Medulla oblongata (tissue), 1 donor: ENCODE measurements at regions not wholly inside any gene's neighbourhood (a gene's known extent, or its start where the extent isn't known, plus 50 kb on each side); places are given as distances from the start of the nearest gene placed in this dataset.
A peak's percentile ranks its signal among the peaks of the same experiment; 100 is the strongest.
"Not testable (repeated sequence)": the region's sequence is repeated elsewhere in the genome, so short reads cannot be mapped to it uniquely, and the experiment has no call there.

Experiments
- DNase-seq: peaks from one replicate; pipeline ENCODE4 v3.0.0-alpha.2; 2015; ENCODE audit errors: extremely low spot score

DNA sequence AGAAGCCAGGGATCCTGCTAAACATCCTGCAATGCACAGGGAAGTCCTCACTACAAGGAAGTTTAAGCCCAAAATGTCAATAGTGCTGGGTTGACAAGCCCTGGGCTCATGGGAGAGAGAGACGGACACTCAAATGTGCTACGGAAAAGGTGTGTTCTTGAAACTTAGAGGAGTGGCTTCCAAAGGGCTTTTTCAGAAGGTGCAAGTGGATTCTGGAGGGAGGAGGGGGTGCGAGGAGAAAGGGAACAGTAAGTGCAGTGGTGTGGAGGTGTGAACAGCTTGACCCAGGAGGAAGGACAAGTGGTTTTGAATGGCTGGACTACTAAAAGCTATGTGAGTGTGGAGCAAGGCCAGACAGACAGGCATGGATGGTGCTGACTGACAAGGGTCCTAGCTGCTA lies 50.4 kb upstream of the CECR2 start:
- no peak for DNase-seq

DNA sequence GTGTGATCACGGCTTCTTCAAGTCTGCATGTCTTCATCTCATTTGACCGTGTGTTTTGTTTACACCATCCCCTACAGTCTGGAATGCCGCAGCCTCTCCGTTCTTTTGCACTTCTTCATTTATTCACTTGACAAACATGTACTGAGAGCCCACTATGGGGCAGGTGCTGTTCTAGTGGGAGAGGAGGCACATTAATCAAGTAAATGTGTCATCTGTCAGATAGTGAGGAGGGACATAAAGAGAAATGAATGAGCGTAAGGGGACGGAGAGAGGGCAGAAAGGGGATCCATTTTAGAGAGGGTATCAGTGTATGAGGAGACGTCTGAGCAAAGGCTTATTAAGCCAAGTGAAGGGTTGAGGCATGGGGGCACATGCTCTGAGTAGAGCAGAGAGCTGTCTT lies 54.0 kb upstream of the CECR2 start:
- DNase-seq, result no peak

DNA sequence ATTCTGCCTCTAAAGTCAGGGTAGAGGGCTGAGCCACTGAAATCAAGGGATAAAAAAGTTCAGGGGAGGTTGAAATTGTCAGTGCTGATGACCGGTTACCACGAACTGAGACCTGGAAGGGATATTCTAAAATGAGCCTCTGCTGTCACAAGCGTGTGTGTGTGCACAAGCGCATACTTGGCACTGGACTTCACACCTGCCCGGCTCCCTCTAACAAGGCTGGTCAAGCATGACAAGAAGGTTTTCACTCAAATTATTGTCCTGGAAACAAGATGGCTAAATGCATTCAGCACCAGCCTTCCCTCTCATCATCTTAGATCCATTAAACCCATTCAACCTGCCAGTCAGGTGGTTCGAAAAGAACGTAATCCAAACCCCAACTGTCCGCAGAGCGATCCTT lies 54.8 kb upstream of the CECR2 start:
- DNase-seq, result no peak

DNA sequence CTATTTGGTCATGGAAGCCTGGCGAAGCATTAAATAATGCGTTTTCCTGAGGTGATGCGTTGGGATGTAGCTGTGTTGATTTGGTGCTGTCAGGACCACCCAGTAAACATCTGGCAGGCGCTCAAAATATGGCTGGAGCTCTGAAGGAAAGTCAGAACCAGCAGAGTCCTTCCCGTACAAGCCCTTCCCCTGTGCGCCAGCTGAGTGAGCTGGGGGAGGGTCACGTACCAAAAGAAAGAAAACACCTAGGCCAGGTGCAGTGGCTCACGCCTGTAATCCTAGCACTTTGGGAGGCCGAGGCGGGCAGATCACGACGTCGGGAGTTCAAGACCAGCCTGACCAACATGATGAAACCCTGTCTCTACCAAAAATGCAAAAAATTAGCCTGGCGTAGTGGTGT lies 55.6 kb upstream of the CECR2 start:
- no peak for DNase-seq

DNA sequence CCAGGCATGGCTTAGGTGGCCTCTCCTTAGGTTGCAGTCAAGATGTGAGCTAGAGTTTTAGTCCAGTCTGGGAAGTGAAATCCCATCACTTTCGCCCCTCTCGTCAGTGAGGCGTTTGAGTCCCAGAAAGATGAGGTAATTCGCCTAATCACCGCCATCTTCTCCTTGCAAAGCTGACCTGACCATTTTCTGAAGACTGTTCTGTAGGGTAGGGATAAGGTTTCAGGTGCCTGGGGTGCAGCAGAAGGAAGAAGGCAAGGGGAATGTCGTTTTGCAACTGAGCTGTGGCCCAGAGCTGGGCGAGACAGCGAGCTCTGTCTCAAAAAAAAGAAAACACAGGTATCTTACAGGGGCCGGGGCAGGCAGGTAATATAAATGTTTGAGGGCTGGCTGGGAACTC lies 61.7 kb upstream of the CECR2 start:
- no peak for DNase-seq

DNA sequence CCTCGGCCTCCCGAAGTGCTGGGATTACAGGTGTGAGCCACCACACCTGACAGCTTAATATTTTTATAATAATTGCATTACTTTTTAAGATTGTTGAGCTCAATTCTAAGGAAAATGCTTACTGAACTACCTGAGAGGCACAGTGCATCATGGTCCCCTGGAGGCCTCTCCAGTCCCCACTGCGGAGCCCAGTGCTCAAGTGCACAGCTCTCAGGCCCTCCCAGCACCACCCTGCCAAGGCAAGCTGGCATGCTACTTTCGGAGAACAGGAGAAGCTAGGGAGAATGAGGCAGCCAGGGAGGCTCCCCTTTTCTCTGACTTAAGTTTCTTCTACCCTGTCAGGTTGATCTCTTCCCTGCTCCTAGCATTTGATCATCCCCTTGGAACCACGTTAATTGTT lies 64.2 kb upstream of the CECR2 start:
- no peak for DNase-seq

DNA sequence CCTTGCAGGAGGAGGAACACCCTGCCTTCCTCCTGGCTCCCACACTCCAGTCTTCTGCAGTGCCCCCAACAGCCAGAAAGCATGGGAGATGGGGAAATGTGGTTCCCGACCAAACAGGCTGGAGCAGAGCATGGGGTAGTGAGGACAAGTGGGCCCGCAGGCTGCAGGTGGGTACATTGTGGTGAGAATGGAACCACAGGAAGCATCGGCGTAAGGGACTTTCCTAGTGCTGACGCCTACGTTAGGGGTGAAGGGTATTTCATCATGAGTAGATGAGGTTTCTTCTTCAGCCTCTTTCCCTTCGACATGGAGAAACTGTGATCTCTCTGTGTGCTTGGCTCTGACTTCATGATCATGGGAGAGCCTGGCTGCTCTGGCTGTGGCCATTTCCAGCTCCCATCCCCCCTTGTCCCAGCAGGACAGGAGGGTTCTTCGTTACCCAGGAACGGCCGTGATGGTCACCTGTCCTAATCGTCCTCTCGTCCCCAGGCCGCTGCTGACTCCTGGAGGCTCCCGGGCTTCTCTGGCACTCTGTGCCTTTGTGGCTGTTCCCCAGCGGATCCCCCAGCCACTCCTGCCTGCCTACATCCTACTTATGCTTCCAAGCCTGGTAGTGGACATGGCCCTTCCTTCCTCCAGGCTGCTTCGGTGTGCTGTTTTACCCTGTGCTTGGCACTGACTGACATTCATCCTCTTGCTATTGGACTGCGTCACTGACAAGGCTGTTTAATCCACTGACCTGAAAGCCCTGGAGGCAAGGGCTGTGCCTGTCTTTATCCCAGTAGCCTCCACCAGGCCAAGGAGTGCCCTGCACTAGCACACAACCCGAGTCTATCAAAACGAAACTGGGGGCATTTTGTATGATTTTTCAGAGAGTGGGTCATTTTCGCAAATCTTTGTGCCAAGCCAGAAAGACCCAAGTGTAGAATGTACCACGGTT lies 65.2 kb upstream of the CECR2 start:
- no peak for DNase-seq

DNA sequence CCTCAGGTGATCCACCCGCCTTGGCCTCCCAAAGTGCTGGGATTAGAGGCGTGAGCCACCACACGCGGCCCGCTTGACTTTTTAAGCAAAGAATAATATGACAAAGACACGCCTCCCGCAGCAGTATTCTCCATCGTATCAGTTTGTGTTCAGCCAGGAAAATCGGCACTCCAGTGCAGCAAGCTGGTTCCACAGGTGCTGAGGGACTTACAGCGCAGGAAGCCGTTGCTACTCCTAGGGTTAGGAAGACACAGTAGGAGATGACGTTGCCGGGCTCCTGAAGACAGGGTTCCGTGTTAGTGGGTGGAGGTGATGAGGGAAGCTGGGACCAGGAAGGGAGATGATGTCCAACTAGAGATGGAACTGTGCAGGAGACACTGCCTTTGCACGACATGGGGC lies 65.8 kb upstream of the CECR2 start:
- no peak for DNase-seq

DNA sequence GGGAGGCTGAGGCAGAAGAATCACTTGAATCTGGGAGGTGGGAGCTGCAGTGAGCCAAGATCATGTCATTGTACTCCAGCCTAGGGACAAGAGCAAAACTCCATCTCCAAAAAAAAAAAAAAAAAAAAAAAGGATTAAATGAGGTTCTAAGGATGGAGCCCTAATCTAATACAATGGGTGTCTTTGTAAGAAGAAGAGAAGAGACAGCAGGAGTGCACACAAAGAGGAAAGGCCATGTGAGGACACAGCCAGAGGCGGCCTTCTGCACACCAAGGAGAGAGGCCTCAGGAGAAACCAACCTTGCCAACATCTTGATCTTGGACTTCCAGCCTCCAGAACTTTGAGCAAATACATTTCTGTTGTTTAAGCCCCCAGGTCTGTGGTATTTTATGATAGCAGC lies 66.6 kb upstream of the CECR2 start:
- no peak for DNase-seq

DNA sequence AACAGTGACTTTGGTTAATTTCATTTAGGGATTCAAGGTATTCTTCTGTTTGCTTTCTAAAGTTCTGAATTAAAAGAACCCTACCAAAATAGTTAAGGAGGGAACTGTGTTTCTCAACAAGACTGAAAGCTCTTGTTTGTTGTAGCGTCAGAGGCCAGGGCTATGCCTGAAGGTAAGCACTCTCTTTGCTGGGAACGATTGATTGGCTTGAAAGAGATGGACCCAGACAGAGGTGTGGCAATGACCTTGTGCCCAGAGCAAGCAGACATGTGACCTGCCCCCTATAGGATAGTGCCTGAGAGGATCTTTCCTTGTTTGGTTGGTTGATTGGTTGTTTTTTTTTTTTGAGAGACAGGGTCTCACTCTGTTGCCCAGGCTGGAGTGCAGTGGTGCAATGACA lies 68.3 kb upstream of the CECR2 start:
- DNase-seq, result no peak

DNA sequence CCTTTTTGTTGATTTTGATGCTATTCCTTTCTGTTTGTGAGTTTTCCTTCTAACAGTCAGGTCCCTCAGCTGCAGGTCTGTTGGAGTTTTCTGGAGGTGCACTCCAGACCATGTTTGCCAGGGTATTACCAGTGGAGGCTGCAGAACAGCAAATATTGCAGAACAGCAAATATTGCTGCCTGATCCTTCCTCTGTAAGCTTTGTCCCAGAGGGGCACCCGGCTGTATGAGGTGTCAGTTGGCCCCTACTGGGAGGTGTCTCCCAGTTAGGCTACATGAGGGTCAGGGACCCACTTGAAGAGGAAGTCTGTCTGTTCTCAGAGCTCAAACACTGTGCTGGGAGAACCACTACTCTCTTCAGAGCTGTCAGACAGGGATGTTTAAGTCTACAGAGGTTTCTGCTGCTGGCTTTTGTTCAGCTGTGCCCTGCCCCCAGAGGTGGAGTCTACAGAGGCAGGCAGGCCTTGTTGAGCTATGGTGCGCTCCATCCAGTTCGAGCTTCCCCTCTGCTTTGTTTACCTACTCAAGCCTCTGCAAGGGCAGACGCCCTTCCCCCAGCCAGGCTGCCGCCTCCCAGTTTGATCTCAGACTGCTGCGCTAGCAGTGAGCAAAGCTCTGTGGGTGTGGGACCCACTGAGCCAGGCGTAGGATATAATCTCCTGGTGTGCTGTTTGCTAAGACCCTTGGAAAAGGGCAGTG lies 70.3 kb upstream of the CECR2 start:
- DNase-seq, result not testable (repeated sequence)

DNA sequence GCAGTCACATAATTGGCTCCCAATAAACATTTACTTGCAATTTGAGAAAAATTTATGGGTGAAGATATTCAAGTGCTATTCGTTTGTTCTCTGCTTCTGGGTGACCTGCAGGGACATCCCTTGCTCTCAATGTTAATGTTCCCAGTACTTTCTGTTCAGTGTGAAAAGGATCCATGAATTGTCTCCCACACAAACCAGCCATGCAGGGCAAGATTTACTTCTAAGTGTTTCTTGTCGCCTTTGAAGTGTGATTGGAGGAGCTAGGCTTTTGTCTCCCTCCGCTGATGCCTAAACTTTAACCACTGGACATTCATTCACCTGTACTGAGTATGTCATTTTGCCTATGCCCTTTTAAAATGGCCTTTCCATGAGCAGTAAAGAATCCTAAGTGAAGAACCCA lies 66.4 kb upstream of the ADA2 start:
- no peak for DNase-seq

DNA sequence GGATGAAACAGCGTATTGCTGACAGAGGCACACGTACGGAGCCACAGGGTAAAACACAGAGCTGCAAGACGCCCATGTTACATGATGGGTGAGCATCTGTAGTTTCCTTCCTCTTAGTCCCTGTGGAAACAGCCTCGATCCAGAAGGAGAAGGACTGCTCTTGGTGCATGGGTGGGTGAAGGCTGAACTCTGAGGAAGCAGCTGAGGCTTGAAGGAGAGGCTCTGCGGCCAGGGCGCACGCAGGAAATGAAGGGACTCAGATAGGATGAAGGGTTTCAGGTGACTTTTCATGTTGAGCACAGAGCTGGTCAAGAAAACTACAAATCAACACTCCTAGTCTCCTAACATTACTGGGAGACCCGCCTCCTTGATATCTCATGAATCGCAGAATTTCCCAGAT lies 65.7 kb upstream of the ADA2 start:
- peak; percentile 0 for DNase-seq

DNA sequence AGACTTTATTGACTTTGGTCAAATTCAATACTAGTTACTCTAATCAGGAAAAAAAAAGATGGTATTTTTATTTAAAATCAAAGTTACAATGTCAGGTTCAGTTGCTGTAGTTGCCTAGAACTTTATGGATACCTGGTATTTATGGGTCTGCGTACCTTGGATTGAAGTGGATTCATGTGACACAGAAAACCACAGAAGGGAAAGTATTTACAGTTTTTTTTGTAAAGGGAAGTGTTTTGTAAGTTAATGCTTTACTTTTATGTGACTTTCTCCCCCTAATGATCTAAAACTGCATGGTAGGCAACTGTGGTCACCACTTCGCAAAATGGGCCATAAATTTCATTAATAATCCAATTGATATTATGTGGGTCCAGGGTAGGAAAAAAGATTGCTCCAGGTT lies 65.2 kb upstream of the ADA2 start:
- DNase-seq, result peak; percentile 0

DNA sequence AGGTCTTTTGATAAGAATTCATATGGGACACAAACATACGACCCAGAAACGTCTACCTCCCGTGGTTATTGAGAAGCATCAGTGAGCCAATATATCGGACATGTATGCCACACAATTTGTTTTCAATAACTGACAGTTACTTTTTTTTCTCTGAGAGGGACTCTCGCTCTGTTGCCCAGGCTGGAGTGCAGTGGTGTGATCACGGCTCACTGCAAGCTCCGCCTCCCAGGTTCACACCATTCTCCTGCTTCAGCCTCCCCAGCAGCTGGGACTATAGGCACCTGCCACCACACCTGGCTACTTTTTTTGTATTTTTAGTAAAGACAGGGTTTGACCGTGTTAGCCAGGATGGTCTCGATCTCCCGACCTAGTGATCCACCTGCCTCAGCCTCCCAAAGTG lies 64.6 kb upstream of the ADA2 start:
- DNase-seq, result peak; percentile 1

DNA sequence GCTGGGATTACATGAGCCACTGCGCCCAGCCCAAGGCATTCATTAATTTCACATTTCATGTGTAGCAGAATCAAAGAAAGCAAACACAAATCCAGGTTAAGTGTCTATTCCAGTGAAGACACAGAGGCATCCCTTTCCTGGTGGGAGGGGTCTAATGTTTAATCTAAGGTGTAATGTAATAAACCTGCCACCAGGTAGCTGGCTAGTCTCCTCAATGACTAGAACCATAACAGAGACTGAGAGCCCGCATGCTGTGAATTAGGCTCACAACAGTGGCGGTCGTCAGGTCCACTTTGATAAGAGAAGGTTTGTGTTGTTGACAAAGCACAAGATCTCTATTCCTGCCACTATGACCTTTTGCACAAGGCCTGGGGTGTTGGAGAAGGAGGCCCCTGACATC lies 64.2 kb upstream of the ADA2 start:
- DNase-seq, result peak; percentile 0

DNA sequence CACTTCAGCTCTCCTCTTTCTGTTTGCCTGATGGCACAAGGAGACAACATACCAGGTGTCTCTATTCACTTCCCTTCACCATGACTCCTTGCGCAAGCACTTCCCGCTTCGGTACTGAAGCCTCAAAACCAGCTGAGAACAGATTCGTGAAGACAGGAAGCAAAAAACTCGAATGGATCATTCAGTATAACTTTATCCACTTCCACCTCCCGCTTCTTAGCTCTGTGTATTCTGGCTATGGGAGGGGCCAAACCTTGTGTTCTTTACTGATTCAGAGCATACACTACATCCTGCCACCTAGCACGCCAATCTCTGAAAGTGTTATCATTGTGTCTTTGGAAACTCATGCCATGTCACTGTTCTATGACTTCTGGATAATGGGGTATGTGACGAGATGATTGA lies 62.2 kb upstream of the ADA2 start:
- peak; percentile 4 for DNase-seq

DNA sequence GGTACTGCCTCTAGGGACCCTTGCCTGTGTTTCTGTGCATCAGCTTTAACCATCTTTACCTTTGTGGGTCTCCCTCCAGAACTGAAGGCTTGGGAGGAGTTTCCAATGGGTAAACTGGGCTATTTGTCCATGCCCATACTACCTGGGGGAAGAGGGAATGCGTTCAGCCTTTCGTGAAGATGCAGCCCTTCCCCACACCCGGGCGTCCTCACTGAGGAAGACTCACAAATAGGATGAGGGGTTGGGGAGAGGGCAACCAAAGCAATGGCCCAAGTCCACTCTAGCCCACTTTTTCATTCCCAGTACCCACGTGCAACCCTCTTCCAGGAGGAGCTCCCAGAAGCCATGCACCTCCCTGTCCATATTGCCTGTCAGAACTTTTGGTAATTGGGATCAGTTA lies 61.8 kb upstream of the ADA2 start:
- peak; percentile 1 for DNase-seq

DNA sequence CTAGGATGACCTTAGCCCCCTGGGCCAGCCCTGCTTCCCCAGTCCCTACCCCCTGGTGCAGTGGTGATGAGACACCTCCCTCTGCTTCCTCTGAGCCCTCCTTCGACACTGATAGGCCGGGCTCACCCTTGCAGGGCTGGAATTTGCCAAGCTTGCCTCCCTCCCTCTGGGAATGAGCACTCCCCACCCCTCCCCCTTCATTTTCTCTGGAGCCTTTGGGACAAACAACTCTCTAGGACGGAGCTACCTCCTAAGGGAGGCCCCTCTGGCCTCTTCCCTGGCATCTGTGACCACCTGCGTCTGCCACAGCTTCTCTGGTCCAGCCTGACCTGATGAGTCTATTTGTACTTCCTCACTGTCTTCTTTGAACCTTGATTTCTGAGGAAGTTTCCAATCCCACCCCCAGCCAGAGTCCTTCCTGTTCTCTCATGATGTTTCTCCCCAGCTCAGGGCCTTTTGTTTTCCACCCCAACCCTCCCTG lies 53.3 kb upstream of the ADA2 start:
- DNase-seq, result peak; percentile 1

DNA sequence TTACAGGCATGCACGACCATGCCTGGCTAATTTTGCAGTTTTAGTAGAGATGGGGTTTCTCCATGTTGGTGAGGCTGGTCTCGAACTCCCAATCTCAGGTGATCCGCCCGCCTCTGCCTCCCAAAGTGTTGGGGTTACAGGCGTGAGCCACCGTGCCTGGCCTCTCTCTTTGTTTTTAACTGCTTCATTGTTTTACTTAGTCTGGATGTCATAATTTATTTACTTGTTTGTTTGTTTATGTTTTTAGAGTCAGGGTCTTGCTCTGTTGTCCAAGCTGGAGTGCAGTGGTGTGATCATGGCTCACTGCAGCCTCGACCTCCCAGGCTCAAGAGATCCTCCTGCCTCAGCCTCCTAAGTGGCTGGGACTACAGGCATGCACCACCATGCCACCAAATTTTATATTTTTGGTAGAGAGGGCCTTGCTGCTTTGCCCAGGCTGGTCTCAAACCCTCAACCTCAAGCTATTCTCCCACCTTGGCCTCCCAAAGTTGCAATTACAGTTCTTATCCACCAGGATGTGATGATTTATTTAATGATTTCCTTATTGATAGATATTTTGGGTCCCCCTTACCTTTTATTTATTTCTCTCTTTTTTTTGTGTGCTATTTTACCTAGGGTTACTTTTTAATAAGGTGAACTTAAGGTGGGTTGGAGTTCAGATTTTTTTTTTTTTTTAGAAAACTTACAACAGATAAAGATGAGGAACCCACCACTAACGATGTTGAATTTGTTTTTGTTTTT lies 52.6 kb upstream of the ADA2 start:
- peak; percentile 0 for DNase-seq

DNA sequence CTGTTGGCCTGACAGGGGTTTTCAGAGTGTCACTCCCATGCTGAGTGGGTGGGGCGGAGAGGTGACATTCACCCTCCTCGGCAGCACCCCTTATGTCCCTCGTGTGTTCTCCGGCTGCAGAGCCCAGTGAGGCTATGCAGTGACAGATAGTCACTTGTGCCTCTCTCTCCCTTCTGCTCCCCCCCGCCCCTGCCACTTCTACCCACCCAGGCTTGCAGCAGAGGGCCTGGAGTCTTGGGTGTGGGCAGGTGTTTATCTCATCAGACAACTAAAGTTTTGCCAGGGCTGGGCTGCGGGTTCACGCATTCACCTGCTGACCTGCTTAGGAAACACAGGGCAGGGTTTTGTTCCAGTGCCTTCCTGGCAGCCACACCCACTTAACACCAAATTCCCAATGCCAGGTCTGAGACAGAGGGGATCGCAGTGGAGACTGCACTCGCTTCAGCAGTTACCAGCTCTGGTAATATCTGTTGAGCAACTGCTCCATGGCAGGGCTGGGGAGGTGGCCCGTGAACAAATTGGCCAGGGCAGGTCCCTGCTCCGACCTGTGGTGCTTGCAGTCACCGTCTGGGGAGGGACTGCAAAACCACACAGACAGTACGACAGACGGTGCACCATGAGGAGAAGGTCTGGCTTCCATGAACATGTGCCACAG lies 50.5 kb upstream of the ADA2 start:
- peak; percentile 1 for DNase-seq

DNA sequence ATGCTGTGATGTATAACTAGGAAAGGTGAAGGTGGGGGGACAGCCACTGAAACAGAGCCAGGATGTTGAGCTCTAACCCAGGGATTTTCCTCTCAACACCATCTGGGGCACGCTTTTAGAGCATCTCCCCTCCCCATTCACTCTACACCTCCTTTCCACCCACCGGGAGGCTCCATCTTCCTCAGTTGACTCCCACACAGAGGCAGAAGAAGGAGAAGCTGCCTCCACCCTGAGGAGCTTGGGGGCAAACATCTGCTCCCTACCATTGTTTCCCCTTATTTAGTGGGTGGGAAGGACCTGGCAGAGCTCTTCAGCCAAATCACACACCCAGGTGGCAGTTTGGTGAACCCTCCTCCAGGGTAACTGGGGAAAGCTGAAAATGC lies 50.0 kb upstream of the ADA2 start:
- DNase-seq, result peak; percentile 1
